ENCODE measurements at regions not wholly inside any gene's neighbourhood (a gene's known extent, or its start where the extent isn't known, plus 50 kb on each side); places are given as distances from the start of the nearest gene placed in this dataset.

- no peak for TF ChIP-seq CTCF (IDR thresholded peaks at IDR 0.05)
- no peak for TF ChIP-seq POLR2AphosphoS5 (IDR thresholded peaks at IDR 0.05)
- TF ChIP-seq EP300 (IDR thresholded peaks at IDR 0.05) = no peak
Observed at GRCh38 chr21:16834791-16835190, 678.1 kb upstream of the CXADR start.

Data from suprapubic skin (tissue), 4 donors.